A673 (cell line): ENCODE measurements at regions not wholly inside any gene's neighbourhood (a gene's known extent, or its start where the extent isn't known, plus 50 kb on each side); places are given as distances from the start of the nearest gene placed in this dataset.

Source experiments
- CTCF ChIP-seq: fragments of 300-800, 200-600 bp; sonication (generic); conservative IDR thresholded peaks from 2 replicates; pipeline ENCODE4 v1.5.1; 2017; ENCODE audit warnings: low read depth, mild to moderate bottlenecking, antibody characterized with exemption, low read length, moderate library complexity, mixed read lengths
- EZH2 ChIP-seq: fragments of 200-600 bp; sonication (generic); IDR thresholded peaks from 2 replicates; pipeline ENCODE4 v1.6.1; 2017; ENCODE audit warnings: borderline replicate concordance, low read depth, mild to moderate bottlenecking, mixed read lengths, antibody characterized with exemption, low read length; ENCODE audit not compliant: poor library complexity, severe bottlenecking

- TF ChIP-seq EZH2 (no peak), CTCF (no peak)
These were observed 179.4 kb downstream of the OPA1 start for GRCh38 chr3:193772422-193772763.
